ENCODE measurements at regions not wholly inside any gene's neighbourhood (a gene's known extent, or its start where the extent isn't known, plus 50 kb on each side); places are given as distances from the start of the nearest gene placed in this dataset.
A peak's percentile ranks its signal among the peaks of the same experiment; 100 is the strongest.
"Not testable (repeated sequence)": the region's sequence is repeated elsewhere in the genome, so short reads cannot be mapped to it uniquely, and the experiment has no call there.

GRCh38 chr15:22259881-22260421 is 179.6 kb downstream of the OR4M2 start:
- H3K4me1 Mint-ChIP-seq, result peaks cover 16 to 47% (median 26%) of the 10 kb centered on the region in 4 donors
- H3K27me3 Mint-ChIP-seq, result no peaks in the 10 kb centered on the region
- no peaks in the 10 kb centered on the region for H3K9me3 Mint-ChIP-seq
- ATAC-seq (ENCODE audit: low read depth in 2 of 2) (no peak), DNase-seq (peak in 2 of 3 donors; percentile 60 to 80)
- peak overlapping the region; percentile 82 to 90 (median 90) for H3K27ac Mint-ChIP-seq
- peak overlapping the region; percentile 66 for H3K4me3 ChIP-seq (ENCODE audit: low read depth, low read length)
- H3K27ac ChIP-seq (ENCODE audit: insufficient read depth, low read length, poor library complexity, severe bottlenecking), result peak overlapping the region; percentile 88
- no peaks in the 10 kb centered on the region for H3K36me3 ChIP-seq (ENCODE audit: control insufficient read depth, insufficient read depth, low read length)
- peak overlapping the region; percentile 55 to 86 (median 75) for H3K4me3 Mint-ChIP-seq
- H3K36me3 Mint-ChIP-seq, result no peaks in the 10 kb centered on the region
- H3K27me3 ChIP-seq (ENCODE audit: control insufficient read depth, insufficient read depth, low read length), result no peaks in the 10 kb centered on the region
- peaks cover 68% of the 10 kb centered on the region for H3K4me1 ChIP-seq (ENCODE audit: control insufficient read depth, insufficient read depth, low read length, poor library complexity, severe bottlenecking)
- H3K9me3 ChIP-seq (ENCODE audit: control insufficient read depth in 2 of 2, low read length in 2 of 2), result no peaks in the 10 kb centered on the region

GRCh38 chr15:22262613-22263020 is 182.3 kb downstream of the OR4M2 start:
- no peaks in the 10 kb centered on the region for H3K27me3 ChIP-seq (ENCODE audit: control insufficient read depth, insufficient read depth, low read length)
- H3K27ac ChIP-seq (ENCODE audit: insufficient read depth, low read length, poor library complexity, severe bottlenecking), result peak overlapping the region; percentile 88
- H3K4me1 Mint-ChIP-seq, result peaks cover 13 to 29% (median 21%) of the 10 kb centered on the region in 4 donors
- H3K27me3 Mint-ChIP-seq, result no peaks in the 10 kb centered on the region
- no peaks in the 10 kb centered on the region for H3K36me3 ChIP-seq (ENCODE audit: control insufficient read depth, insufficient read depth, low read length)
- H3K4me3 Mint-ChIP-seq, result no peak overlapping the region
- DNase-seq, result peak; percentile 53 to 84 (median 70)
- H3K4me3 ChIP-seq (ENCODE audit: low read depth, low read length), result peak overlapping the region; percentile 78
- H3K9me3 ChIP-seq (ENCODE audit: control insufficient read depth in 2 of 2, low read length in 2 of 2), result no peaks in the 10 kb centered on the region
- H3K9me3 Mint-ChIP-seq, result no peaks in the 10 kb centered on the region
- no peaks in the 10 kb centered on the region for H3K36me3 Mint-ChIP-seq
- H3K27ac Mint-ChIP-seq, result no peak overlapping the region
- H3K4me1 ChIP-seq (ENCODE audit: control insufficient read depth, insufficient read depth, low read length, poor library complexity, severe bottlenecking), result peaks cover 91% of the 10 kb centered on the region
- ATAC-seq (ENCODE audit: low read depth in 2 of 2), result peak; percentile 44 to 46

- ATAC-seq (ENCODE audit: low read depth in 2 of 2) (peak; percentile 45 to 62), DNase-seq (peak in 2 of 3 donors; percentile 54 to 84)
- H3K36me3 ChIP-seq (ENCODE audit: control insufficient read depth, insufficient read depth, low read length), result no peaks in the 10 kb centered on the region
- Mint-ChIP-seq H3K4me1 (peaks cover 13 to 27% (median 21%) of the 10 kb centered on the region in 4 donors), H3K27ac (no peak overlapping the region), H3K27me3 (no peaks in the 10 kb centered on the region), H3K4me3 (no peak overlapping the region), H3K9me3 (no peaks in the 10 kb centered on the region), H3K36me3 (no peaks in the 10 kb centered on the region)
- peaks cover 98% of the 10 kb centered on the region for H3K4me1 ChIP-seq (ENCODE audit: control insufficient read depth, insufficient read depth, low read length, poor library complexity, severe bottlenecking)
- no peaks in the 10 kb centered on the region for H3K9me3 ChIP-seq (ENCODE audit: control insufficient read depth in 2 of 2, low read length in 2 of 2)
- H3K4me3 ChIP-seq (ENCODE audit: low read depth, low read length), result peak overlapping the region; percentile 78
- no peaks in the 10 kb centered on the region for H3K27me3 ChIP-seq (ENCODE audit: control insufficient read depth, insufficient read depth, low read length)
- H3K27ac ChIP-seq (ENCODE audit: insufficient read depth, low read length, poor library complexity, severe bottlenecking), result peak overlapping the region; percentile 88
Observed at GRCh38 chr15:22263738-22264137, 183.4 kb downstream of the OR4M2 start.

GRCh38 chr15:22264272-22264671 is 183.9 kb downstream of the OR4M2 start:
- ATAC-seq (ENCODE audit: low read depth in 2 of 2), result peak; percentile 38 to 44
- H3K9me3 ChIP-seq (ENCODE audit: control insufficient read depth in 2 of 2, low read length in 2 of 2); H3K36me3 Mint-ChIP-seq; H3K27ac Mint-ChIP-seq; H3K4me3 Mint-ChIP-seq; H3K36me3 ChIP-seq (ENCODE audit: control insufficient read depth, insufficient read depth, low read length); H3K27me3 ChIP-seq (ENCODE audit: control insufficient read depth, insufficient read depth, low read length); H3K9me3 Mint-ChIP-seq; H3K27me3 Mint-ChIP-seq: not testable (repeated sequence)
- Histone ChIP-seq H3K4me3 (ENCODE audit: low read depth, low read length) (peak overlapping the region; percentile 78), H3K4me1 (ENCODE audit: control insufficient read depth, insufficient read depth, low read length, poor library complexity, severe bottlenecking) (peaks cover 98% of the 10 kb centered on the region), H3K27ac (ENCODE audit: insufficient read depth, low read length, poor library complexity, severe bottlenecking) (peak overlapping the region; percentile 88)
- peaks cover 13 to 22% (median 21%) of the 10 kb centered on the region in 4 donors for H3K4me1 Mint-ChIP-seq
- DNase-seq, result peak in 2 of 3 donors; percentile 59 to 77

GRCh38 chr15:22265056-22265945 is 185.0 kb downstream of the OR4M2 start:
- no peaks in the 10 kb centered on the region for H3K36me3 ChIP-seq (ENCODE audit: control insufficient read depth, insufficient read depth, low read length)
- peaks cover 90% of the 10 kb centered on the region for H3K4me1 ChIP-seq (ENCODE audit: control insufficient read depth, insufficient read depth, low read length, poor library complexity, severe bottlenecking)
- peak overlapping the region; percentile 88 for H3K27ac ChIP-seq (ENCODE audit: insufficient read depth, low read length, poor library complexity, severe bottlenecking)
- Mint-ChIP-seq H3K36me3 (peaks cover under 1% of the 10 kb centered on the region), H3K4me1 (peaks cover 6 to 13% (median 11%) of the 10 kb centered on the region in 4 donors), H3K27ac (no peak overlapping the region), H3K27me3 (no peaks in the 10 kb centered on the region), H3K9me3 (no peaks in the 10 kb centered on the region), H3K4me3 (no peak overlapping the region)
- H3K9me3 ChIP-seq (ENCODE audit: control insufficient read depth in 2 of 2, low read length in 2 of 2), result no peaks in the 10 kb centered on the region
- peak; percentile 44 to 52 for ATAC-seq (ENCODE audit: low read depth in 2 of 2)
- DNase-seq, result peak in 2 of 3 donors; percentile 76 to 83
- peak overlapping the region; percentile 78 for H3K4me3 ChIP-seq (ENCODE audit: low read depth, low read length)
- H3K27me3 ChIP-seq (ENCODE audit: control insufficient read depth, insufficient read depth, low read length), result no peaks in the 10 kb centered on the region

- no peaks in the 10 kb centered on the region for H3K27me3 ChIP-seq (ENCODE audit: control insufficient read depth, insufficient read depth, low read length)
Observed at GRCh38 chr15:22265970-22266369, 185.6 kb downstream of the OR4M2 start.

GRCh38 chr15:22267761-22268160 is 187.4 kb downstream of the OR4M2 start:
- H3K36me3 ChIP-seq (ENCODE audit: control insufficient read depth, insufficient read depth, low read length), result no peaks in the 10 kb centered on the region
- no peaks in the 10 kb centered on the region for H3K27me3 ChIP-seq (ENCODE audit: control insufficient read depth, insufficient read depth, low read length)
- Mint-ChIP-seq H3K27me3 (no peaks in the 10 kb centered on the region), H3K9me3 (no peaks in the 10 kb centered on the region), H3K4me1 (peaks cover 0 to 8% (median 5%) of the 10 kb centered on the region in 4 donors), H3K27ac (no peak overlapping the region), H3K4me3 (no peak overlapping the region), H3K36me3 (peaks cover 5% of the 10 kb centered on the region)
- H3K27ac ChIP-seq (ENCODE audit: insufficient read depth, low read length, poor library complexity, severe bottlenecking), result peak overlapping the region; percentile 88
- no peak for ATAC-seq (ENCODE audit: low read depth in 2 of 2)
- no peak overlapping the region for H3K4me3 ChIP-seq (ENCODE audit: low read depth, low read length)
- peaks cover 65% of the 10 kb centered on the region for H3K4me1 ChIP-seq (ENCODE audit: control insufficient read depth, insufficient read depth, low read length, poor library complexity, severe bottlenecking)
- no peak for DNase-seq
- no peaks in the 10 kb centered on the region for H3K9me3 ChIP-seq (ENCODE audit: control insufficient read depth in 2 of 2, low read length in 2 of 2)

More at GRCh38 chr15:22265970-22266369, 185.6 kb downstream of the OR4M2 start:
- no peak overlapping the region for H3K4me3 Mint-ChIP-seq
- Histone ChIP-seq H3K36me3 (ENCODE audit: control insufficient read depth, insufficient read depth, low read length) (no peaks in the 10 kb centered on the region), H3K4me3 (ENCODE audit: low read depth, low read length) (peak overlapping the region; percentile 78), H3K4me1 (ENCODE audit: control insufficient read depth, insufficient read depth, low read length, poor library complexity, severe bottlenecking) (peaks cover 83% of the 10 kb centered on the region), H3K27ac (ENCODE audit: insufficient read depth, low read length, poor library complexity, severe bottlenecking) (peak overlapping the region; percentile 88), H3K9me3 (ENCODE audit: control insufficient read depth in 2 of 2, low read length in 2 of 2) (no peaks in the 10 kb centered on the region)
- no peak overlapping the region for H3K27ac Mint-ChIP-seq
- ATAC-seq (ENCODE audit: low read depth in 2 of 2) (no peak), DNase-seq (peak in 1 of 3 donors; percentile 28)
- H3K27me3 Mint-ChIP-seq, result no peaks in the 10 kb centered on the region
- peaks cover 5% of the 10 kb centered on the region for H3K36me3 Mint-ChIP-seq
- H3K9me3 Mint-ChIP-seq, result no peaks in the 10 kb centered on the region
- peaks cover 5 to 12% (median 9%) of the 10 kb centered on the region in 4 donors for H3K4me1 Mint-ChIP-seq

Measured in CD4-positive, CD25-positive, alpha-beta regulatory T cell (primary cell).